Body of pancreas (tissue), 4 donors: ENCODE measurements at regions not wholly inside any gene's neighbourhood (a gene's known extent, or its start where the extent isn't known, plus 50 kb on each side); places are given as distances from the start of the nearest gene placed in this dataset.

Experiments used
- POLR2A ChIP-seq, 3 donors: fragments of 450-650 bp; IDR thresholded peaks; one replicate each; pipeline ENCODE4 v1.6.1; 2016; ENCODE audit warnings: antibody characterized with exemption in 3 of 3, mild to moderate bottlenecking in 2 of 3
- TF ChIP-seq, protein P1 (sequence below), 7 experiments: fragments of 450-650 bp in 4 of 7; fragments of 200-600 bp in 3 of 7; sonication (generic) in 3 of 7; IDR thresholded peaks; one replicate each; pipeline ENCODE4 v1.5.1; 2016 to 2019; ENCODE audit warnings: antibody characterized with exemption in 7 of 7

DNA sequence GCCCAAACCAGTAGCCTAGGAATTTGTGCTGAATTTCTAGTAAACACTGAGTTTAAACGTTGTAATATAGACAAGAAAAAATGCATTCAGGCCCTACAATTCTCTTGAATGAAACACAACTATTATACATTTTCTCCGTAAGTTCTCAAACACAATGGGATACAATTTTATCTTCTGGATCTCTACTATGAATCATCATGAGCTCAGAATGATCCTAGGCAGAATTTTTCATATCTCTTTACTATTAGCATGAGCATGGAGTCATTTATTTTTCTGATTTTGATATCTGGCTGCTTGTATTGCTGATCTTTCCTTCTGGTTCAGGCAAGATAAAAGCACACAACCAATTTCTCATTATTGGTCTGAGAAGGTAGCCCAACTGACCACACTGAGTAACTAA lies 1123.4 kb upstream of the RAG2 start:
- TF ChIP-seq, protein P1, sequence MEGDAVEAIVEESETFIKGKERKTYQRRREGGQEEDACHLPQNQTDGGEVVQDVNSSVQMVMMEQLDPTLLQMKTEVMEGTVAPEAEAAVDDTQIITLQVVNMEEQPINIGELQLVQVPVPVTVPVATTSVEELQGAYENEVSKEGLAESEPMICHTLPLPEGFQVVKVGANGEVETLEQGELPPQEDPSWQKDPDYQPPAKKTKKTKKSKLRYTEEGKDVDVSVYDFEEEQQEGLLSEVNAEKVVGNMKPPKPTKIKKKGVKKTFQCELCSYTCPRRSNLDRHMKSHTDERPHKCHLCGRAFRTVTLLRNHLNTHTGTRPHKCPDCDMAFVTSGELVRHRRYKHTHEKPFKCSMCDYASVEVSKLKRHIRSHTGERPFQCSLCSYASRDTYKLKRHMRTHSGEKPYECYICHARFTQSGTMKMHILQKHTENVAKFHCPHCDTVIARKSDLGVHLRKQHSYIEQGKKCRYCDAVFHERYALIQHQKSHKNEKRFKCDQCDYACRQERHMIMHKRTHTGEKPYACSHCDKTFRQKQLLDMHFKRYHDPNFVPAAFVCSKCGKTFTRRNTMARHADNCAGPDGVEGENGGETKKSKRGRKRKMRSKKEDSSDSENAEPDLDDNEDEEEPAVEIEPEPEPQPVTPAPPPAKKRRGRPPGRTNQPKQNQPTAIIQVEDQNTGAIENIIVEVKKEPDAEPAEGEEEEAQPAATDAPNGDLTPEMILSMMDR (IDR thresholded peaks at IDR 0.05): no peak
- no peak for TF ChIP-seq POLR2A (IDR thresholded peaks at IDR 0.05)
